HPDE6-E6E7 (cell line): ENCODE measurements at regions not wholly inside any gene's neighbourhood (a gene's known extent, or its start where the extent isn't known, plus 50 kb on each side); places are given as distances from the start of the nearest gene placed in this dataset.

ENCODE experiments used
- DNase-seq: peaks from one replicate; pipeline ENCODE4 v3.0.0; 2011; ENCODE audit warnings: missing footprints; ENCODE audit errors: extremely low spot score

GRCh38 chr2:221095356-221095755 lies 476.7 kb downstream of the EPHA4 start:
- no peak for DNase-seq

GRCh38 chr2:221096706-221097567 lies 475.2 kb downstream of the EPHA4 start:
- DNase-seq, result peak; percentile 31

- peak; percentile 57 for DNase-seq
Observed at GRCh38 chr2:221097568-221097915, 474.6 kb downstream of the EPHA4 start.

GRCh38 chr2:221097949-221098348 lies 474.2 kb downstream of the EPHA4 start:
- DNase-seq, result no peak

- DNase-seq, result no peak
Observed at GRCh38 chr2:221100467-221101089, 471.5 kb downstream of the EPHA4 start.

GRCh38 chr2:221102896-221103688 lies 469.0 kb downstream of the EPHA4 start:
- no peak for DNase-seq

- no peak for DNase-seq
Observed at GRCh38 chr2:221103930-221104329, 468.2 kb downstream of the EPHA4 start.

- DNase-seq, result no peak
Observed at GRCh38 chr2:221104361-221104811, 467.7 kb downstream of the EPHA4 start.

GRCh38 chr2:221106241-221106640 lies 465.9 kb downstream of the EPHA4 start:
- DNase-seq, result no peak

GRCh38 chr2:221107424-221107823 lies 464.7 kb downstream of the EPHA4 start:
- no peak for DNase-seq

- DNase-seq, result no peak
Observed at GRCh38 chr2:221109552-221109951, 462.6 kb downstream of the EPHA4 start.

- DNase-seq, result no peak
Observed at GRCh38 chr2:221111739-221112138, 460.4 kb downstream of the EPHA4 start.

GRCh38 chr2:221112744-221113143 lies 459.4 kb downstream of the EPHA4 start:
- no peak for DNase-seq

- DNase-seq, result no peak
Observed at GRCh38 chr2:221115944-221116343, 456.2 kb downstream of the EPHA4 start.

- DNase-seq, result no peak
Observed at GRCh38 chr2:221120643-221121042, 451.5 kb downstream of the EPHA4 start.

- DNase-seq, result no peak
Observed at GRCh38 chr2:221123396-221123795, 448.7 kb downstream of the EPHA4 start.

- DNase-seq, result peak; percentile 35
Observed at GRCh38 chr2:221124532-221125240, 447.4 kb downstream of the EPHA4 start.

GRCh38 chr2:221125691-221126090 lies 446.4 kb downstream of the EPHA4 start:
- peak; percentile 25 for DNase-seq

GRCh38 chr2:221129657-221130056 lies 442.4 kb downstream of the EPHA4 start:
- no peak for DNase-seq

GRCh38 chr2:221130431-221130830 lies 441.7 kb downstream of the EPHA4 start:
- DNase-seq, result no peak

GRCh38 chr2:221133941-221134340 lies 438.2 kb downstream of the EPHA4 start:
- DNase-seq, result no peak

GRCh38 chr2:221134718-221135117 lies 437.4 kb downstream of the EPHA4 start:
- DNase-seq, result no peak
